CD4-positive, alpha-beta T cell treated with Interleukin-2 at 100 ng/mL for 4 hours (primary cell): ENCODE measurements at regions not wholly inside any gene's neighbourhood (a gene's known extent, or its start where the extent isn't known, plus 50 kb on each side); places are given as distances from the start of the nearest gene placed in this dataset.

Source experiments
- DNase-seq: peaks from one replicate; pipeline ENCODE4 v3.0.0-alpha.2; 2020; ENCODE audit warnings: low spot score

GRCh38 chr2:60052601-60053000 is 500.9 kb downstream of the BCL11A start:
- no peak for DNase-seq

GRCh38 chr2:60051991-60052390 is 501.5 kb downstream of the BCL11A start:
- DNase-seq: no peak

- DNase-seq: no peak
These were observed 505.4 kb downstream of the BCL11A start for GRCh38 chr2:60047944-60048525.

GRCh38 chr2:60047347-60047746 is 506.1 kb downstream of the BCL11A start:
- no peak for DNase-seq

- no peak for DNase-seq
These were observed 506.9 kb downstream of the BCL11A start for GRCh38 chr2:60046529-60046928.

GRCh38 chr2:60045456-60045855 is 508.0 kb downstream of the BCL11A start:
- DNase-seq: no peak

- DNase-seq: no peak
These were observed 509.0 kb downstream of the BCL11A start for GRCh38 chr2:60044484-60044883.

- DNase-seq: no peak
These were observed 511.4 kb downstream of the BCL11A start for GRCh38 chr2:60042023-60042422.

GRCh38 chr2:60033325-60033724 is 520.1 kb downstream of the BCL11A start:
- no peak for DNase-seq

- DNase-seq: no peak
These were observed 523.9 kb downstream of the BCL11A start for GRCh38 chr2:60029566-60029883.

GRCh38 chr2:60028849-60029565 is 524.4 kb downstream of the BCL11A start:
- no peak for DNase-seq

- no peak for DNase-seq
These were observed 528.0 kb downstream of the BCL11A start for GRCh38 chr2:60025496-60025895.

- no peak for DNase-seq
These were observed 530.0 kb downstream of the BCL11A start for GRCh38 chr2:60023256-60023985.

GRCh38 chr2:60007671-60008070 is 545.8 kb downstream of the BCL11A start:
- no peak for DNase-seq

GRCh38 chr2:60003076-60003475 is 550.4 kb downstream of the BCL11A start:
- no peak for DNase-seq

GRCh38 chr2:60002183-60002867 is 551.1 kb downstream of the BCL11A start:
- no peak for DNase-seq

- no peak for DNase-seq
These were observed 552.8 kb downstream of the BCL11A start for GRCh38 chr2:60000686-60001085.

- no peak for DNase-seq
These were observed 555.1 kb downstream of the BCL11A start for GRCh38 chr2:59998324-59998723.

GRCh38 chr2:59997371-59997770 is 556.1 kb downstream of the BCL11A start:
- DNase-seq: no peak

GRCh38 chr2:59996855-59997254 is 556.6 kb downstream of the BCL11A start:
- DNase-seq: no peak

GRCh38 chr2:59993726-59994125 is 559.7 kb downstream of the BCL11A start:
- DNase-seq: no peak

GRCh38 chr2:59988341-59988740 is 565.1 kb downstream of the BCL11A start:
- DNase-seq: no peak

- DNase-seq: no peak
These were observed 566.9 kb downstream of the BCL11A start for GRCh38 chr2:59986511-59986910.
